AG04450 (cell line): ENCODE measurements at regions not wholly inside any gene's neighbourhood (a gene's known extent, or its start where the extent isn't known, plus 50 kb on each side); places are given as distances from the start of the nearest gene placed in this dataset.

Experiments
- CTCF ChIA-PET: fragments of 300-600, 350-600 bp; formaldehyde crosslinking; extraction: SDS; loops from one replicate; lab custom pipeline; 2022; ENCODE audit warnings: antibody characterized with exemption, inconsistent platforms; lab: Charles Lee
- POLR2A ChIA-PET: fragments of 350-600 bp; formaldehyde crosslinking; extraction: SDS; loops from one replicate; lab custom pipeline; 2021; ENCODE audit warnings: antibody characterized with exemption, inconsistent platforms; lab: Yijun Ruan, JAX
- DNase-seq: peaks from one replicate; pipeline ENCODE4 v3.0.0-alpha.2; 2011; ENCODE audit warnings: low read depth, low spot score
- H3K27ac ChIP-seq: one replicate; pipeline ENCODE4 v1.5.1; 2012; ENCODE audit warnings: low read depth, low read length, control low read depth
- H3K27me3 ChIP-seq: one replicate; pipeline ENCODE4 v1.6.0; 2012; ENCODE audit warnings: low read length; ENCODE audit not compliant: control insufficient read depth, insufficient read depth
- H3K4me3 ChIP-seq: 2 replicates; pipeline ENCODE4 v1.5.1; 2011; ENCODE audit warnings: mild to moderate bottlenecking, low read depth, low read length, control low read depth
- H3K9me3 ChIP-seq: 2 replicates; pipeline ENCODE4 v1.5.1; 2012; ENCODE audit warnings: low read length; ENCODE audit not compliant: control insufficient read depth, insufficient read depth
- TF ChIP-seq, protein P1 (sequence below): IDR thresholded peaks from 2 replicates; pipeline ENCODE4 v1.5.1; 2011; ENCODE audit warnings: low read depth, low read length, control low read depth, inconsistent platforms

DNA sequence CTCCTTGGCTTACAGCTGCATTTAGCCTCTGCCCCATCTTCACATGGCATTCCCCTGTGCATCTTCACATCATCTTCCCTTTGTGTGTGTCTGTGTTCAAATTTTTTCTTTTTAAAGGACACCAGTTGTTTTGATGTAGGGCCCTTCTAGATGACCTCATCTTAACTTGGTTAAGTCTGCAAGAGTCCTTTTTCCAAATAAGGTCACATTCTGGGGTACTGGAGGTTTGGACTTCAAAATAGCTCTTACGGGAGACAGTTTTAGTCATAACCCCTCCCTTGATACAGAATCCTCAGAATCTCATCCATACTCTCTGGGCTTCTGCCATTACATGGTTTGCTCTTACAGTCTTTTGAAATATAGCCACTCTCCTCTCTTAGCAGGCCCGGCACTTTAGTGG, 231.5 kb upstream of the ATP6AP2 start:
- ChIA-PET POLR2A (no interaction called here), CTCF (no interaction called here)
- Histone ChIP-seq H3K4me3 (no peak overlapping the region), H3K27ac (no peak overlapping the region), H3K27me3 (no peaks in the 10 kb centered on the region), H3K9me3 (no peaks in the 10 kb centered on the region)
- TF ChIP-seq, protein P1, sequence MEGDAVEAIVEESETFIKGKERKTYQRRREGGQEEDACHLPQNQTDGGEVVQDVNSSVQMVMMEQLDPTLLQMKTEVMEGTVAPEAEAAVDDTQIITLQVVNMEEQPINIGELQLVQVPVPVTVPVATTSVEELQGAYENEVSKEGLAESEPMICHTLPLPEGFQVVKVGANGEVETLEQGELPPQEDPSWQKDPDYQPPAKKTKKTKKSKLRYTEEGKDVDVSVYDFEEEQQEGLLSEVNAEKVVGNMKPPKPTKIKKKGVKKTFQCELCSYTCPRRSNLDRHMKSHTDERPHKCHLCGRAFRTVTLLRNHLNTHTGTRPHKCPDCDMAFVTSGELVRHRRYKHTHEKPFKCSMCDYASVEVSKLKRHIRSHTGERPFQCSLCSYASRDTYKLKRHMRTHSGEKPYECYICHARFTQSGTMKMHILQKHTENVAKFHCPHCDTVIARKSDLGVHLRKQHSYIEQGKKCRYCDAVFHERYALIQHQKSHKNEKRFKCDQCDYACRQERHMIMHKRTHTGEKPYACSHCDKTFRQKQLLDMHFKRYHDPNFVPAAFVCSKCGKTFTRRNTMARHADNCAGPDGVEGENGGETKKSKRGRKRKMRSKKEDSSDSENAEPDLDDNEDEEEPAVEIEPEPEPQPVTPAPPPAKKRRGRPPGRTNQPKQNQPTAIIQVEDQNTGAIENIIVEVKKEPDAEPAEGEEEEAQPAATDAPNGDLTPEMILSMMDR: no peak
- no peak for DNase-seq

DNA sequence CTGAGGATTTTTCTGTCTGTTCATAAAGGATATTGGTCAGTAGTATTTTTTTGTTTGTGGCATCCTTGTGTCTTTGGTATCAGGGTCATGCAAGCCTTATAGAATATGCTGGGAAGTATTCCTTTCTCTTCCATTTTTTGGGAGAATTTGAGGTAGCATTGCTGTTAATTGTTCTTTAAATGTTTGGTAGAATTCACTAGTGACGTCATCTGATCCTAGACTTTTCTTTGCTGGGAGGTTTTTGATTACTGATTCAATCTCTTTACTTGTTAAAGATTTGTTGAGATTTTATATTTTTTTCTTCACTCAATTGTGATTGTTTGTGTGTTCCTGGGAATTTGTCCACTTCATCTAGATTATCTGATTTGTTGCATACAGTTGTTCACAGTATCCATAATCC, 234.4 kb upstream of the ATP6AP2 start:
- Histone ChIP-seq H3K9me3 (peaks cover 7% of the 10 kb centered on the region; the same call in 1 of the 2 replicates), H3K27ac (no peak overlapping the region), H3K4me3 (no peak overlapping the region), H3K27me3 (no peaks in the 10 kb centered on the region)
- POLR2A ChIA-PET: no interaction called here
- no peak for DNase-seq
- CTCF ChIA-PET: no interaction called here
- TF ChIP-seq, protein P1: no peak

- Histone ChIP-seq H3K4me3 (no peak overlapping the region), H3K27ac (no peak overlapping the region), H3K9me3 (peaks cover 7% of the 10 kb centered on the region; the same call in 1 of the 2 replicates), H3K27me3 (no peaks in the 10 kb centered on the region)
- TF ChIP-seq, protein P1: no peak
- no peak for DNase-seq
- CTCF ChIA-PET: no interaction called here
- POLR2A ChIA-PET: no interaction called here
Observed at GRCh38 chrX:40343319-40343718, 237.5 kb upstream of the ATP6AP2 start.

DNA sequence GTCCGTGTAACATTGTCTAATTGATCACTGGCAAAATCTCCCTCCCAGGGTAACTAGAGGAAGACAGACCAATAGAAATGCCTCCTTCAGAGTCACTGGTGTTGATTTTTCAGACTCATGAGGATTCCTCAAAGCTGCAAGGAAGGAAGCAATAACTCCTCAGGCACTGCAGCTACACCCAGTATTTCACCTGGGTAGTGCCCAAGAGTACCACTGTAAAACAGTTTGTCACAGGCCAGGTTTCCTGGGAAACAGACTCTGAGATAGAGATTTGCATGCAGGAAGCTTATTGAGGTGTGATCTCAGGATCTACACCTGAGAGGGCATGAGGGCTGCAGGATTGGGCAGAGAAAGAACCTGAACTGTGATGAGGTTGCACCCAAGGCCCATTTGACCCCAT, 240.7 kb upstream of the ATP6AP2 start:
- no peaks in the 10 kb centered on the region for H3K27me3 ChIP-seq
- TF ChIP-seq, protein P1: no peak
- no peak overlapping the region for H3K4me3 ChIP-seq
- peaks cover 7% of the 10 kb centered on the region; the same call in 1 of the 2 replicates for H3K9me3 ChIP-seq
- no peak for DNase-seq
- ChIA-PET POLR2A (no interaction called here), CTCF (no interaction called here)
- no peak overlapping the region for H3K27ac ChIP-seq

- POLR2A ChIA-PET: no interaction called here
- TF ChIP-seq, protein P1: no peak
- Histone ChIP-seq H3K27me3 (no peaks in the 10 kb centered on the region), H3K4me3 (no peak overlapping the region), H3K27ac (no peak overlapping the region), H3K9me3 (no peaks in the 10 kb centered on the region)
- CTCF ChIA-PET: no interaction called here
- DNase-seq: no peak
Observed at GRCh38 chrX:40333344-40333743, 235.6 kb upstream of the BCOR start.
